ENCODE measurements at regions not wholly inside any gene's neighbourhood (a gene's known extent, or its start where the extent isn't known, plus 50 kb on each side); places are given as distances from the start of the nearest gene placed in this dataset.

DNA sequence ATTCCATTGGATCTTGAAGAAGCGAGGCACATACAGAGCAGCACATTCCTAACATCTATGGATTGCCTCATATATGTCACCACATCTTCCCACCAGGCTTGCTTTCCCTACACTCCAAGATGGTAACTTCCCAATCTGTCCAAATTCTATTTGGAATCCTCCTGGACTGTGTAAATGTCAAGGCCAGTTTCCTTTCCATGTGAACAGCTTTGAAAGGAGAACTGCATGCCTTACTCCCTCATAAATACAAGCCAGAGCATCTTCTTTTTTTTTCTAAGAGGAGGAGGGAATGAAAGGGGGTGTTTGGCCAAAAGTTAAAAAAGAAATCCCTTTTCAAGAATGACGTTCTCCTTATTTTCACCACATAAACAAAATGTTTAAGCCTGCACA lies 103.8 kb upstream of the OSR1 start:
- H3K9me3 ChIP-seq (ENCODE audit: control insufficient read depth, low read length), result peaks cover 8% of the 10 kb centered on the region
- no peaks in the 10 kb centered on the region for H3K27me3 ChIP-seq (ENCODE audit: control insufficient read depth, insufficient read depth, low read length, poor library complexity, severe bottlenecking)
- WGBS, 2 experiments (ENCODE audit: insufficient coverage in 1 of 2, insufficient read length in 1 of 2), result 90 to 93% methylated on average over 2 of the region's 2 CpGs
- DNase-seq, result no peak
- Mint-ChIP-seq H3K9me3 (peaks cover 4% of the 10 kb centered on the region), H3K36me3 (ENCODE audit: low read depth) (no peaks in the 10 kb centered on the region), H3K4me1 (peaks cover 5% of the 10 kb centered on the region), H3K27me3 (ENCODE audit: insufficient read depth) (no peaks in the 10 kb centered on the region), H3K4me3 (no peak overlapping the region), H3K27ac (no peak overlapping the region)
- H3K4me3 ChIP-seq (ENCODE audit: low read length), result no peak overlapping the region
- TF ChIP-seq, protein P1, sequence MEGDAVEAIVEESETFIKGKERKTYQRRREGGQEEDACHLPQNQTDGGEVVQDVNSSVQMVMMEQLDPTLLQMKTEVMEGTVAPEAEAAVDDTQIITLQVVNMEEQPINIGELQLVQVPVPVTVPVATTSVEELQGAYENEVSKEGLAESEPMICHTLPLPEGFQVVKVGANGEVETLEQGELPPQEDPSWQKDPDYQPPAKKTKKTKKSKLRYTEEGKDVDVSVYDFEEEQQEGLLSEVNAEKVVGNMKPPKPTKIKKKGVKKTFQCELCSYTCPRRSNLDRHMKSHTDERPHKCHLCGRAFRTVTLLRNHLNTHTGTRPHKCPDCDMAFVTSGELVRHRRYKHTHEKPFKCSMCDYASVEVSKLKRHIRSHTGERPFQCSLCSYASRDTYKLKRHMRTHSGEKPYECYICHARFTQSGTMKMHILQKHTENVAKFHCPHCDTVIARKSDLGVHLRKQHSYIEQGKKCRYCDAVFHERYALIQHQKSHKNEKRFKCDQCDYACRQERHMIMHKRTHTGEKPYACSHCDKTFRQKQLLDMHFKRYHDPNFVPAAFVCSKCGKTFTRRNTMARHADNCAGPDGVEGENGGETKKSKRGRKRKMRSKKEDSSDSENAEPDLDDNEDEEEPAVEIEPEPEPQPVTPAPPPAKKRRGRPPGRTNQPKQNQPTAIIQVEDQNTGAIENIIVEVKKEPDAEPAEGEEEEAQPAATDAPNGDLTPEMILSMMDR (conservative IDR thresholded peaks at IDR 0.05), result no peak
- no peaks in the 10 kb centered on the region for H3K4me1 ChIP-seq (ENCODE audit: control insufficient read depth, insufficient read depth, low read length)
- H3K27ac ChIP-seq (ENCODE audit: low read depth, low read length), result peak overlapping the region; percentile 32
- H3K36me3 ChIP-seq (ENCODE audit: control insufficient read depth, insufficient read depth, low read length), result no peaks in the 10 kb centered on the region
- no peak overlapping the region for H3K9ac ChIP-seq (ENCODE audit: extremely low read depth, low read length, poor library complexity, severe bottlenecking)

GRCh38 chr2:19461504-19462255 lies 103.3 kb upstream of the OSR1 start:
- Histone ChIP-seq H3K9ac (ENCODE audit: extremely low read depth, low read length, poor library complexity, severe bottlenecking) (no peak overlapping the region), H3K27ac (ENCODE audit: low read depth, low read length) (peak overlapping the region; percentile 8), H3K27me3 (ENCODE audit: control insufficient read depth, insufficient read depth, low read length, poor library complexity, severe bottlenecking) (no peaks in the 10 kb centered on the region), H3K4me3 (ENCODE audit: low read length) (no peak overlapping the region), H3K9me3 (ENCODE audit: control insufficient read depth, low read length) (peaks cover 8% of the 10 kb centered on the region), H3K36me3 (ENCODE audit: control insufficient read depth, insufficient read depth, low read length) (no peaks in the 10 kb centered on the region), H3K4me1 (ENCODE audit: control insufficient read depth, insufficient read depth, low read length) (no peaks in the 10 kb centered on the region)
- DNase-seq, result no peak
- no peak overlapping the region for H3K27ac Mint-ChIP-seq
- no peaks in the 10 kb centered on the region for H3K27me3 Mint-ChIP-seq (ENCODE audit: insufficient read depth)
- H3K9me3 Mint-ChIP-seq, result peaks cover 4% of the 10 kb centered on the region
- H3K36me3 Mint-ChIP-seq (ENCODE audit: low read depth), result no peaks in the 10 kb centered on the region
- TF ChIP-seq, protein P1 (conservative IDR thresholded peaks at IDR 0.05), result no peak
- no peak overlapping the region for H3K4me3 Mint-ChIP-seq
- H3K4me1 Mint-ChIP-seq, result peaks cover 2% of the 10 kb centered on the region
- 61 to 100% methylated on average over 1 to 4 of the region's 5 CpGs for WGBS, 2 experiments (ENCODE audit: insufficient coverage in 1 of 2, insufficient read length in 1 of 2)

DNA sequence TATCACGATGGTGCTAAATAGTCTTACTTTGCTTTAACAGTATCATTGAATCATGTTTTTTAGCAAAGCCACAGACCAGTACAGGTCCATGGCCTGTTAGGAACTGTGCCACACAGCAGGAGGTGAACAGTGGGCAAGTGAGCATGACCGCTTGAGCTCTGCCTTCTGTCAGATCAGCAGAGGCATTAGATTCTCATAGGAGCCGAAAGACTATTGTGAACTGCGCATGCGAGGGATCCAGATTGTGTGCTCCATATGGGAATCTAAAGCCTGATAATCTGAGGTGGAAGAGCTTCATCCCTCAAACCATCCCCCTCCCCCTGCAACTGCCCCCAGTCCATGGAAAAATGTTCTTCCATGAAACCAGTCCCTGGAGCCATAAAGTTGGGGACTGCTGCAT lies 102.3 kb upstream of the OSR1 start:
- no peak overlapping the region for H3K4me3 Mint-ChIP-seq
- peaks cover 7% of the 10 kb centered on the region for H3K9me3 ChIP-seq (ENCODE audit: control insufficient read depth, low read length)
- no peak overlapping the region for H3K9ac ChIP-seq (ENCODE audit: extremely low read depth, low read length, poor library complexity, severe bottlenecking)
- no peak for DNase-seq
- no peaks in the 10 kb centered on the region for H3K27me3 Mint-ChIP-seq (ENCODE audit: insufficient read depth)
- no peaks in the 10 kb centered on the region for H3K36me3 ChIP-seq (ENCODE audit: control insufficient read depth, insufficient read depth, low read length)
- H3K4me1 Mint-ChIP-seq, result peaks cover 2% of the 10 kb centered on the region
- H3K27ac ChIP-seq (ENCODE audit: low read depth, low read length), result no peak overlapping the region
- no peaks in the 10 kb centered on the region for H3K27me3 ChIP-seq (ENCODE audit: control insufficient read depth, insufficient read depth, low read length, poor library complexity, severe bottlenecking)
- no peaks in the 10 kb centered on the region for H3K36me3 Mint-ChIP-seq (ENCODE audit: low read depth)
- H3K27ac Mint-ChIP-seq, result no peak overlapping the region
- TF ChIP-seq, protein P1 (conservative IDR thresholded peaks at IDR 0.05), result no peak
- 87 to 95% methylated on average over 2 to 5 of the region's 5 CpGs for WGBS, 2 experiments (ENCODE audit: insufficient coverage in 1 of 2, insufficient read length in 1 of 2)
- H3K9me3 Mint-ChIP-seq, result peaks cover 3% of the 10 kb centered on the region
- H3K4me1 ChIP-seq (ENCODE audit: control insufficient read depth, insufficient read depth, low read length), result no peaks in the 10 kb centered on the region
- no peak overlapping the region for H3K4me3 ChIP-seq (ENCODE audit: low read length)
